WTC11 (cell line): ENCODE measurements at regions not wholly inside any gene's neighbourhood (a gene's known extent, or its start where the extent isn't known, plus 50 kb on each side); places are given as distances from the start of the nearest gene placed in this dataset.

Experiments
- ATAC-seq: fragments of 200-7000 bp; cut with Tn5 transposase; 2 replicates; pipeline ENCODE4 v1.10.0; 2021; ENCODE audit warnings: mild to moderate bottlenecking, moderate library complexity
- CTCF ChIA-PET: fragments of 300-600 bp; sonication (Branson Sonifier 250); formaldehyde crosslinking; loops from one replicate; lab custom pipeline; 2021; ENCODE audit warnings: antibody characterized with exemption; lab: Charles Lee
- POLR2A ChIA-PET: fragments of 350-600 bp; sonication (Branson Sonifier 250); formaldehyde crosslinking; loops from one replicate; lab custom pipeline; 2021; ENCODE audit warnings: antibody characterized with exemption; lab: Charles Lee
- DNase-seq: peaks from one replicate; pipeline ENCODE4 v3.0.0; 2021; ENCODE audit warnings: low spot score
- H3K27ac Mint-ChIP-seq: 2 replicates; pipeline ENCODE4 v1.8.0; 2021; ENCODE audit warnings: mixed read lengths
- H3K27me3 Mint-ChIP-seq: 2 replicates; pipeline ENCODE4 v1.8.0; 2021; ENCODE audit warnings: low read depth, mild to moderate bottlenecking, moderate library complexity, mixed read lengths
- H3K36me3 Mint-ChIP-seq: 2 replicates; pipeline ENCODE4 v1.8.0; 2021; ENCODE audit warnings: mixed read lengths
- H3K4me1 Mint-ChIP-seq: 2 replicates; pipeline ENCODE4 v1.8.0; 2022; ENCODE audit warnings: mixed read lengths
- H3K4me3 Mint-ChIP-seq: 2 replicates; pipeline ENCODE4 v1.8.0; 2021; ENCODE audit warnings: mild to moderate bottlenecking, moderate library complexity, mixed read lengths
- H3K9me3 Mint-ChIP-seq: 2 replicates; pipeline ENCODE4 v1.8.0; 2021; ENCODE audit warnings: mixed read lengths
- ATF1 ChIP-seq: sonication (generic); formaldehyde crosslinking; IDR thresholded peaks from 2 replicates; pipeline ENCODE4 v1.8.1; 2023; ENCODE audit warnings: mild to moderate bottlenecking, moderate library complexity, missing genetic modification reagents
- CREB1 ChIP-seq: sonication (generic); formaldehyde crosslinking; IDR thresholded peaks from 2 replicates; pipeline ENCODE4 v1.8.0; 2023; ENCODE audit warnings: mild to moderate bottlenecking, missing genetic modification reagents
- ESRRA ChIP-seq: sonication (generic); formaldehyde crosslinking; IDR thresholded peaks from 2 replicates; pipeline ENCODE4 v1.8.1; 2022; ENCODE audit warnings: mild to moderate bottlenecking, missing genetic modification reagents, borderline replicate concordance
- FOXP1 ChIP-seq: sonication (generic); formaldehyde crosslinking; IDR thresholded peaks from 2 replicates; pipeline ENCODE4 v1.8.0; 2022; ENCODE audit warnings: missing genetic modification reagents, mild to moderate bottlenecking, moderate library complexity, borderline replicate concordance
- GABPB1 ChIP-seq: sonication (generic); formaldehyde crosslinking; IDR thresholded peaks from 2 replicates; pipeline ENCODE4 v1.8.1; 2023; ENCODE audit warnings: mild to moderate bottlenecking, missing genetic modification reagents
- KAT7 ChIP-seq: sonication (generic); formaldehyde crosslinking; IDR thresholded peaks from 2 replicates; pipeline ENCODE4 v1.8.1; 2023; ENCODE audit warnings: missing genetic modification reagents, mild to moderate bottlenecking, borderline replicate concordance
- RELA ChIP-seq: sonication (generic); formaldehyde crosslinking; IDR thresholded peaks from 2 replicates; pipeline ENCODE4 v1.8.1; 2022; ENCODE audit warnings: missing genetic modification reagents, mild to moderate bottlenecking, borderline replicate concordance
- RORB ChIP-seq: fragments of 250-450 bp; sonication (Bioruptor Pico); IDR thresholded peaks from 2 replicates; pipeline ENCODE4 v1.9.0; 2021; ENCODE audit warnings: mild to moderate bottlenecking
- SOX15 ChIP-seq: fragments of 250-450 bp; sonication (Bioruptor Pico); IDR thresholded peaks from 2 replicates; pipeline ENCODE4 v1.9.0; 2021; ENCODE audit warnings: mild to moderate bottlenecking
- ZNF138 ChIP-seq: sonication (generic); formaldehyde crosslinking; conservative IDR thresholded peaks from 2 replicates; pipeline ENCODE4 v1.8.1; 2022; ENCODE audit warnings: mild to moderate bottlenecking, moderate library complexity, missing genetic modification reagents
- ZNF416 ChIP-seq: fragments of 250-450 bp; sonication (Bioruptor Pico); IDR thresholded peaks from 2 replicates; pipeline ENCODE4 v1.9.0; 2021; ENCODE audit warnings: mild to moderate bottlenecking, inconsistent platforms
- ZNF425 ChIP-seq: fragments of 250-450 bp; sonication (Bioruptor Pico); conservative IDR thresholded peaks from 2 replicates; pipeline ENCODE4 v1.9.0; 2021; ENCODE audit warnings: mild to moderate bottlenecking
- ZNF512 ChIP-seq: sonication (generic); formaldehyde crosslinking; IDR thresholded peaks from 2 replicates; pipeline ENCODE4 v1.8.1; 2022; ENCODE audit warnings: missing genetic modification reagents, borderline replicate concordance
- ZNF532 ChIP-seq: fragments of 250-450 bp; sonication (Bioruptor Pico); IDR thresholded peaks from 2 replicates; pipeline ENCODE4 v1.9.0; 2021; ENCODE audit warnings: mild to moderate bottlenecking, borderline replicate concordance
- TF ChIP-seq, protein P1 (sequence below): fragments of 250-450 bp; sonication (Bioruptor Pico); IDR thresholded peaks from 2 replicates; pipeline ENCODE4 v2.1.2; 2022; ENCODE audit warnings: mild to moderate bottlenecking, moderate library complexity
- TF ChIP-seq, protein P2 (sequence below): sonication (generic); formaldehyde crosslinking; IDR thresholded peaks from 2 replicates; pipeline ENCODE4 v1.8.0; 2023; ENCODE audit warnings: mild to moderate bottlenecking, missing genetic modification reagents
- TF ChIP-seq, protein P3 (sequence below): sonication (generic); formaldehyde crosslinking; IDR thresholded peaks from 2 replicates; pipeline ENCODE4 v1.8.1; 2022; ENCODE audit warnings: mild to moderate bottlenecking, moderate library complexity, missing genetic modification reagents
- TF ChIP-seq, protein P4 (sequence below): sonication (generic); formaldehyde crosslinking; IDR thresholded peaks from 2 replicates; pipeline ENCODE4 v1.8.1; 2022; ENCODE audit warnings: mild to moderate bottlenecking, missing genetic modification reagents, moderate library complexity, borderline replicate concordance
- TF ChIP-seq, protein P5 (sequence below): sonication (generic); formaldehyde crosslinking; IDR thresholded peaks from 2 replicates; pipeline ENCODE4 v1.8.1; 2023; ENCODE audit warnings: mild to moderate bottlenecking, missing genetic modification reagents

DNA sequence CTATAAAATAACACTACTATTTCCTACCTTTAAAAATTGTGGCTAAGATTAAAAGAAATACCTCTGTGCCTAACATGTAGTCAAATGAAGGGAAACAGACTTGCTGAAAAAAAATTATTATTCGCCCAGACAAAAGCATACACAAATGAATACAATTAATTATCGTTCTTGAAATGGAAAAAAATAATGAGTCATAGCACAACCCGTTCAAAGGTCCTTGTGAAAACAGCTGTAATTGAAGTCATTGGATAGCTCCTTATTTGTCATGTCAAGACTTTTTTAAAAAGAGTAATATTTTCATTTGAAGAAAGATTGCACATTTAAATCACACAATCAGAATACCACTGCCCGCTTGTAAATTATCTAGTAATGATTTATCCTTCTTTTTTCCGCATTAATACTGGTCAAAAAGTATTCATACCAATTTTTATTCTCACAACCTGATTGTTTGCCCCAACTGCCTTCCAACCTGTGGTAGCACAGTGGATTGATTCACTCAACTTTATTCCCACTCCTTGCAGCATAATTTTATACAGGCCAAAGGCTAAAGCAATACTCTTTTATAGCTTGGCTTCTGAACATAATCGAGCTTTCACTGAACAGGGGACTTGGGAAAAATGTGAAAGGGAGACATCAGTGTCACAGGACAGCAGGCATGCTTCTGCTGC is 655.2 kb upstream of the MAP3K7 start:
- Mint-ChIP-seq H3K4me1 (0 out of 2 replicates have a peak, but pooled peaks cover 3% of the 10 kb centered on the region), H3K4me3 (no peak overlapping the region), H3K9me3 (no peaks in the 10 kb centered on the region), H3K27me3 (no peaks in the 10 kb centered on the region), H3K27ac (no peak overlapping the region), H3K36me3 (no peaks in the 10 kb centered on the region)
- ChIA-PET POLR2A (no interaction called here), CTCF (no interaction called here)
- DNase-seq (no peak), ATAC-seq (no peak)
- TF ChIP-seq KAT7 (no peak), ATF1 (CRISPR knock-in tag) (no peak), FOXP1 (CRISPR knock-in tag) (no peak), ZNF512 (no peak), ZNF532 (no peak), CREB1 (CRISPR knock-in tag) (no peak), ZNF416 (CRISPR knock-in tag) (no peak), RELA (CRISPR knock-in tag) (no peak), GABPB1 (CRISPR knock-in tag) (no peak), ESRRA (no peak), ZNF138 (CRISPR knock-in tag) (no peak), RORB (no peak), ZNF425 (CRISPR knock-in tag) (no peak), SOX15 (CRISPR knock-in tag) (no peak)
- TF ChIP-seq, protein P1, sequence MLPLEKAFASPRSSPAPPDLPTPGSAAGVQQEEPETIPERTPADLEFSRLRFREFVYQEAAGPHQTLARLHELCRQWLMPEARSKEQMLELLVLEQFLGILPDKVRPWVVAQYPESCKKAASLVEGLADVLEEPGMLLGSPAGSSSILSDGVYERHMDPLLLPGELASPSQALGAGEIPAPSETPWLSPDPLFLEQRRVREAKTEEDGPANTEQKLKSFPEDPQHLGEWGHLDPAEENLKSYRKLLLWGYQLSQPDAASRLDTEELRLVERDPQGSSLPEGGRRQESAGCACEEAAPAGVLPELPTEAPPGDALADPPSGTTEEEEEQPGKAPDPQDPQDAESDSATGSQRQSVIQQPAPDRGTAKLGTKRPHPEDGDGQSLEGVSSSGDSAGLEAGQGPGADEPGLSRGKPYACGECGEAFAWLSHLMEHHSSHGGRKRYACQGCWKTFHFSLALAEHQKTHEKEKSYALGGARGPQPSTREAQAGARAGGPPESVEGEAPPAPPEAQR = no peak
- TF ChIP-seq, protein P2, sequence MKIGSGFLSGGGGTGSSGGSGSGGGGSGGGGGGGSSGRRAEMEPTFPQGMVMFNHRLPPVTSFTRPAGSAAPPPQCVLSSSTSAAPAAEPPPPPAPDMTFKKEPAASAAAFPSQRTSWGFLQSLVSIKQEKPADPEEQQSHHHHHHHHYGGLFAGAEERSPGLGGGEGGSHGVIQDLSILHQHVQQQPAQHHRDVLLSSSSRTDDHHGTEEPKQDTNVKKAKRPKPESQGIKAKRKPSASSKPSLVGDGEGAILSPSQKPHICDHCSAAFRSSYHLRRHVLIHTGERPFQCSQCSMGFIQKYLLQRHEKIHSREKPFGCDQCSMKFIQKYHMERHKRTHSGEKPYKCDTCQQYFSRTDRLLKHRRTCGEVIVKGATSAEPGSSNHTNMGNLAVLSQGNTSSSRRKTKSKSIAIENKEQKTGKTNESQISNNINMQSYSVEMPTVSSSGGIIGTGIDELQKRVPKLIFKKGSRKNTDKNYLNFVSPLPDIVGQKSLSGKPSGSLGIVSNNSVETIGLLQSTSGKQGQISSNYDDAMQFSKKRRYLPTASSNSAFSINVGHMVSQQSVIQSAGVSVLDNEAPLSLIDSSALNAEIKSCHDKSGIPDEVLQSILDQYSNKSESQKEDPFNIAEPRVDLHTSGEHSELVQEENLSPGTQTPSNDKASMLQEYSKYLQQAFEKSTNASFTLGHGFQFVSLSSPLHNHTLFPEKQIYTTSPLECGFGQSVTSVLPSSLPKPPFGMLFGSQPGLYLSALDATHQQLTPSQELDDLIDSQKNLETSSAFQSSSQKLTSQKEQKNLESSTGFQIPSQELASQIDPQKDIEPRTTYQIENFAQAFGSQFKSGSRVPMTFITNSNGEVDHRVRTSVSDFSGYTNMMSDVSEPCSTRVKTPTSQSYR (CRISPR knock-in tag) = no peak
- TF ChIP-seq, protein P3, sequence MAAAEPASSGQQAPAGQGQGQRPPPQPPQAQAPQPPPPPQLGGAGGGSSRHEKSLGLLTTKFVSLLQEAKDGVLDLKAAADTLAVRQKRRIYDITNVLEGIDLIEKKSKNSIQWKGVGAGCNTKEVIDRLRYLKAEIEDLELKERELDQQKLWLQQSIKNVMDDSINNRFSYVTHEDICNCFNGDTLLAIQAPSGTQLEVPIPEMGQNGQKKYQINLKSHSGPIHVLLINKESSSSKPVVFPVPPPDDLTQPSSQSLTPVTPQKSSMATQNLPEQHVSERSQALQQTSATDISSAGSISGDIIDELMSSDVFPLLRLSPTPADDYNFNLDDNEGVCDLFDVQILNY (CRISPR knock-in tag) = no peak
- TF ChIP-seq, protein P4, sequence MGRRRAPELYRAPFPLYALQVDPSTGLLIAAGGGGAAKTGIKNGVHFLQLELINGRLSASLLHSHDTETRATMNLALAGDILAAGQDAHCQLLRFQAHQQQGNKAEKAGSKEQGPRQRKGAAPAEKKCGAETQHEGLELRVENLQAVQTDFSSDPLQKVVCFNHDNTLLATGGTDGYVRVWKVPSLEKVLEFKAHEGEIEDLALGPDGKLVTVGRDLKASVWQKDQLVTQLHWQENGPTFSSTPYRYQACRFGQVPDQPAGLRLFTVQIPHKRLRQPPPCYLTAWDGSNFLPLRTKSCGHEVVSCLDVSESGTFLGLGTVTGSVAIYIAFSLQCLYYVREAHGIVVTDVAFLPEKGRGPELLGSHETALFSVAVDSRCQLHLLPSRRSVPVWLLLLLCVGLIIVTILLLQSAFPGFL (CRISPR knock-in tag) = no peak
- TF ChIP-seq, protein P5, sequence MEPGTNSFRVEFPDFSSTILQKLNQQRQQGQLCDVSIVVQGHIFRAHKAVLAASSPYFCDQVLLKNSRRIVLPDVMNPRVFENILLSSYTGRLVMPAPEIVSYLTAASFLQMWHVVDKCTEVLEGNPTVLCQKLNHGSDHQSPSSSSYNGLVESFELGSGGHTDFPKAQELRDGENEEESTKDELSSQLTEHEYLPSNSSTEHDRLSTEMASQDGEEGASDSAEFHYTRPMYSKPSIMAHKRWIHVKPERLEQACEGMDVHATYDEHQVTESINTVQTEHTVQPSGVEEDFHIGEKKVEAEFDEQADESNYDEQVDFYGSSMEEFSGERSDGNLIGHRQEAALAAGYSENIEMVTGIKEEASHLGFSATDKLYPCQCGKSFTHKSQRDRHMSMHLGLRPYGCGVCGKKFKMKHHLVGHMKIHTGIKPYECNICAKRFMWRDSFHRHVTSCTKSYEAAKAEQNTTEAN = no peak
